GM21619 (cell line): ENCODE measurements at regions not wholly inside any gene's neighbourhood (a gene's known extent, or its start where the extent isn't known, plus 50 kb on each side); places are given as distances from the start of the nearest gene placed in this dataset.

Source experiments
- ATAC-seq: cut with Tn5 transposase; IDR thresholded peaks from one replicate; pipeline ENCODE4 v1.9.1; 2021; ENCODE audit not compliant: unreplicated experiment

GRCh38 chr12:127294651-127295210 lies 972.2 kb upstream of the TMEM132C start:
- ATAC-seq = no peak

- ATAC-seq = no peak
Measured at GRCh38 chr12:127295630-127296029, 971.3 kb upstream of the TMEM132C start.

GRCh38 chr12:127296591-127296990 lies 970.4 kb upstream of the TMEM132C start:
- no peak for ATAC-seq

GRCh38 chr12:127297327-127297726 lies 969.6 kb upstream of the TMEM132C start:
- ATAC-seq = no peak

- no peak for ATAC-seq
Measured at GRCh38 chr12:127300075-127300474, 966.9 kb upstream of the TMEM132C start.

- no peak for ATAC-seq
Measured at GRCh38 chr12:127300753-127301152, 966.2 kb upstream of the TMEM132C start.

- no peak for ATAC-seq
Measured at GRCh38 chr12:127301876-127302275, 965.1 kb upstream of the TMEM132C start.

GRCh38 chr12:127304751-127305725 lies 961.9 kb upstream of the TMEM132C start:
- no peak for ATAC-seq

GRCh38 chr12:127306604-127307215 lies 960.3 kb upstream of the TMEM132C start:
- no peak for ATAC-seq

GRCh38 chr12:127307528-127307927 lies 959.4 kb upstream of the TMEM132C start:
- no peak for ATAC-seq

GRCh38 chr12:127308148-127308547 lies 958.8 kb upstream of the TMEM132C start:
- ATAC-seq = no peak

GRCh38 chr12:127310548-127310947 lies 956.4 kb upstream of the TMEM132C start:
- no peak for ATAC-seq

- ATAC-seq = no peak
Measured at GRCh38 chr12:127311720-127312364, 955.1 kb upstream of the TMEM132C start.

GRCh38 chr12:127324681-127325080 lies 942.3 kb upstream of the TMEM132C start:
- no peak for ATAC-seq

- no peak for ATAC-seq
Measured at GRCh38 chr12:127327986-127328385, 939.0 kb upstream of the TMEM132C start.

GRCh38 chr12:127328867-127329266 lies 938.1 kb upstream of the TMEM132C start:
- ATAC-seq = no peak

- no peak for ATAC-seq
Measured at GRCh38 chr12:127334365-127334764, 932.6 kb upstream of the TMEM132C start.

- no peak for ATAC-seq
Measured at GRCh38 chr12:127334912-127335644, 931.9 kb upstream of the TMEM132C start.

- no peak for ATAC-seq
Measured at GRCh38 chr12:127336416-127336815, 930.6 kb upstream of the TMEM132C start.

- no peak for ATAC-seq
Measured at GRCh38 chr12:127339065-127339464, 927.9 kb upstream of the TMEM132C start.

- ATAC-seq = no peak
Measured at GRCh38 chr12:127340381-127340780, 926.6 kb upstream of the TMEM132C start.
